Peyer's patch (tissue), 4 donors: ENCODE measurements at regions not wholly inside any gene's neighbourhood (a gene's known extent, or its start where the extent isn't known, plus 50 kb on each side); places are given as distances from the start of the nearest gene placed in this dataset.

Experiments used
- DNase-seq, 3 donors: peaks; one replicate each; pipeline ENCODE4 v3.0.0-alpha.2; 2017 to 2019
- H3K27ac ChIP-seq, 4 donors: fragments of 200-600 bp; sonication (generic); one replicate each; pipeline ENCODE4 v1.5.1; 2016 to 2019
- H3K27me3 ChIP-seq, 2 donors: fragments of 200-600 bp; sonication (generic); one replicate each; pipeline ENCODE4 v1.5.1; 2019
- H3K36me3 ChIP-seq, 3 donors: fragments of 200-600 bp; sonication (generic); one replicate each; pipeline ENCODE4 v1.5.1; 2016 to 2019
- H3K4me1 ChIP-seq, 4 donors: fragments of 200-600 bp; sonication (generic); one replicate each; pipeline ENCODE4 v1.5.1; 2016 to 2019
- H3K4me3 ChIP-seq, 4 donors: fragments of 200-600 bp; sonication (generic); 1 replicate in 3 of 4; 2 replicates in 1 of 4; pipeline ENCODE4 v1.5.1; 2016 to 2019; ENCODE audit warnings: mild to moderate bottlenecking in 1 of 4
- H3K9me3 ChIP-seq, 4 donors: fragments of 200-600 bp; sonication (generic); one replicate each; pipeline ENCODE4 v1.5.1; 2016 to 2019; ENCODE audit warnings: mild to moderate bottlenecking in 1 of 4
- POLR2A ChIP-seq, 2 donors: fragments of 450-650 bp; IDR thresholded peaks; one replicate each; pipeline ENCODE4 v1.5.1; 2017; ENCODE audit warnings: antibody characterized with exemption in 2 of 2, mild to moderate bottlenecking in 2 of 2, moderate library complexity in 2 of 2
- TF ChIP-seq, protein P1 (sequence below), 6 experiments: fragments of 450-650 bp in 4 of 6; fragments of 200-600 bp in 2 of 6; sonication (generic) in 1 of 6; IDR thresholded peaks; one replicate each; pipeline ENCODE4 v1.5.1; 2017 to 2019; ENCODE audit warnings: antibody characterized with exemption in 6 of 6, mild to moderate bottlenecking in 3 of 6, moderate library complexity in 1 of 6

GRCh38 chr13:18991060-18991459, 190.6 kb downstream of the TUBA3C start:
- TF ChIP-seq, protein P1, sequence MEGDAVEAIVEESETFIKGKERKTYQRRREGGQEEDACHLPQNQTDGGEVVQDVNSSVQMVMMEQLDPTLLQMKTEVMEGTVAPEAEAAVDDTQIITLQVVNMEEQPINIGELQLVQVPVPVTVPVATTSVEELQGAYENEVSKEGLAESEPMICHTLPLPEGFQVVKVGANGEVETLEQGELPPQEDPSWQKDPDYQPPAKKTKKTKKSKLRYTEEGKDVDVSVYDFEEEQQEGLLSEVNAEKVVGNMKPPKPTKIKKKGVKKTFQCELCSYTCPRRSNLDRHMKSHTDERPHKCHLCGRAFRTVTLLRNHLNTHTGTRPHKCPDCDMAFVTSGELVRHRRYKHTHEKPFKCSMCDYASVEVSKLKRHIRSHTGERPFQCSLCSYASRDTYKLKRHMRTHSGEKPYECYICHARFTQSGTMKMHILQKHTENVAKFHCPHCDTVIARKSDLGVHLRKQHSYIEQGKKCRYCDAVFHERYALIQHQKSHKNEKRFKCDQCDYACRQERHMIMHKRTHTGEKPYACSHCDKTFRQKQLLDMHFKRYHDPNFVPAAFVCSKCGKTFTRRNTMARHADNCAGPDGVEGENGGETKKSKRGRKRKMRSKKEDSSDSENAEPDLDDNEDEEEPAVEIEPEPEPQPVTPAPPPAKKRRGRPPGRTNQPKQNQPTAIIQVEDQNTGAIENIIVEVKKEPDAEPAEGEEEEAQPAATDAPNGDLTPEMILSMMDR (IDR thresholded peaks at IDR 0.05), result no peak
- no peak for TF ChIP-seq POLR2A (IDR thresholded peaks at IDR 0.05)
- DNase-seq, result no peak
- Histone ChIP-seq H3K4me1 (no peaks in the 10 kb centered on the region), H3K9me3 (peaks cover 0 to 11% (median 0%) of the 10 kb centered on the region in 4 donors), H3K4me3 (no peak overlapping the region), H3K27ac (no peak overlapping the region), H3K27me3 (no peaks in the 10 kb centered on the region), H3K36me3 (no peaks in the 10 kb centered on the region)

GRCh38 chr13:18978447-18978846, 203.2 kb downstream of the TUBA3C start:
- Histone ChIP-seq H3K9me3 (no peaks in the 10 kb centered on the region), H3K27ac (no peak overlapping the region)
- DNase-seq, result no peak

DNA sequence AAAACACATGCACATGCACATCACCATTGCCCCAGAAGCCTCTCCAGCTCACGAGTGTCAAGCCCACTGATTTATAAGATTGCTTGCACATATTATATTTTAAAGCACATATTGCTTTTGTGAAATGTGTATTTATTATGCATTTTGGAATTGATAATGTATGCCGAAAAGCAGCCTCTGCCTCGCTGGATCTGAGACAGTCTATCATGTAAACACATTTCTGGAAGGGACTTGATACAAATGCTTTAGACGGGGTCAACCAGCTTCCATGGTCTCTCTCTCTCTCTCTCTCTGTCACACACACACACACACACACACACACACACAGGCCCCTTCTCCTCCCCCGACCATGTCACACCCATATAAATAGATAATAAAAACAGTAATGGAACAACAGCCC, 203.8 kb downstream of the TUBA3C start:
- TF ChIP-seq, protein P1 (IDR thresholded peaks at IDR 0.05), result no peak
- no peak for TF ChIP-seq POLR2A (IDR thresholded peaks at IDR 0.05)
- no peaks in the 10 kb centered on the region for H3K9me3 ChIP-seq
- H3K27me3 ChIP-seq, result no peaks in the 10 kb centered on the region
- H3K4me3 ChIP-seq, result no peak overlapping the region
- H3K36me3 ChIP-seq, result no peaks in the 10 kb centered on the region
- H3K27ac ChIP-seq, result no peak overlapping the region
- H3K4me1 ChIP-seq, result no peaks in the 10 kb centered on the region
- no peak for DNase-seq

More at GRCh38 chr13:18978447-18978846, 203.2 kb downstream of the TUBA3C start:
- H3K36me3 ChIP-seq, result no peaks in the 10 kb centered on the region
- no peaks in the 10 kb centered on the region for H3K4me1 ChIP-seq
- TF ChIP-seq, protein P1 (IDR thresholded peaks at IDR 0.05), result no peak
- TF ChIP-seq POLR2A (IDR thresholded peaks at IDR 0.05), result no peak
- no peak overlapping the region for H3K4me3 ChIP-seq
- H3K27me3 ChIP-seq, result no peaks in the 10 kb centered on the region

- no peaks in the 10 kb centered on the region for H3K36me3 ChIP-seq
- no peak for DNase-seq
- no peak overlapping the region for H3K27ac ChIP-seq
- H3K27me3 ChIP-seq, result no peaks in the 10 kb centered on the region
- no peaks in the 10 kb centered on the region for H3K9me3 ChIP-seq
- H3K4me3 ChIP-seq, result no peak overlapping the region
- TF ChIP-seq POLR2A (IDR thresholded peaks at IDR 0.05), result no peak
- TF ChIP-seq, protein P1 (IDR thresholded peaks at IDR 0.05), result no peak
- no peaks in the 10 kb centered on the region for H3K4me1 ChIP-seq
These were observed 209.9 kb downstream of the TUBA3C start for GRCh38 chr13:18971576-18972219.

- TF ChIP-seq, protein P1 (IDR thresholded peaks at IDR 0.05), result no peak
- TF ChIP-seq POLR2A (IDR thresholded peaks at IDR 0.05), result no peak
- H3K27ac ChIP-seq, result no peak overlapping the region
These were observed 216.2 kb downstream of the TUBA3C start for GRCh38 chr13:18965347-18965855.

More at GRCh38 chr13:18965347-18965855, 216.2 kb downstream of the TUBA3C start:
- Histone ChIP-seq H3K36me3 (no peaks in the 10 kb centered on the region), H3K27me3 (no peaks in the 10 kb centered on the region), H3K4me3 (no peak overlapping the region), H3K4me1 (no peaks in the 10 kb centered on the region), H3K9me3 (no peaks in the 10 kb centered on the region)
- no peak for DNase-seq
